Karpas-422 (cell line): ENCODE measurements at regions not wholly inside any gene's neighbourhood (a gene's known extent, or its start where the extent isn't known, plus 50 kb on each side); places are given as distances from the start of the nearest gene placed in this dataset.
"Not testable (repeated sequence)": the region's sequence is repeated elsewhere in the genome, so short reads cannot be mapped to it uniquely, and the experiment has no call there.

ENCODE experiments used
- DNase-seq: peaks from one replicate; pipeline ENCODE4 v3.0.0-alpha.2; 2015
- H2AFZ ChIP-seq: fragments of 200-600 bp; sonication (generic); 2 replicates; pipeline ENCODE4 v1.6.1; 2014; ENCODE audit warnings: antibody characterized with exemption, low read length, mixed read lengths
- H3K27ac ChIP-seq: fragments of 200-600 bp; sonication (generic); 2 replicates; pipeline ENCODE4 v1.5.1; 2014; ENCODE audit warnings: mild to moderate bottlenecking, low read length, moderate library complexity
- H3K27me3 ChIP-seq: fragments of 200-600 bp; sonication (generic); 2 replicates; pipeline ENCODE4 v1.6.1; 2014; ENCODE audit warnings: low read length, mixed read lengths
- H3K36me3 ChIP-seq: fragments of 200-600 bp; sonication (generic); 2 replicates; pipeline ENCODE4 v1.6.1; 2014; ENCODE audit warnings: low read length, mixed read lengths; ENCODE audit not compliant: insufficient read depth
- H3K4me1 ChIP-seq: fragments of 200-600 bp; sonication (generic); 2 replicates; pipeline ENCODE4 v1.6.1; 2014; ENCODE audit warnings: mild to moderate bottlenecking, low read length, mixed read lengths
- H3K4me2 ChIP-seq: fragments of 200-600 bp; sonication (generic); 2 replicates; pipeline ENCODE4 v1.6.1; 2014; ENCODE audit warnings: low read length, low read depth, mild to moderate bottlenecking; ENCODE audit not compliant: poor library complexity, severe bottlenecking
- H3K4me3 ChIP-seq: fragments of 200-600 bp; sonication (generic); 2 replicates; pipeline ENCODE4 v1.5.1; 2014; ENCODE audit warnings: mild to moderate bottlenecking, antibody characterized with exemption, low read length, mixed read lengths
- H3K79me2 ChIP-seq: fragments of 200-600 bp; sonication (generic); 2 replicates; pipeline ENCODE4 v1.6.1; 2014; ENCODE audit warnings: mild to moderate bottlenecking, low read length, mixed read lengths
- H3K9ac ChIP-seq: fragments of 200-600 bp; sonication (generic); 2 replicates; pipeline ENCODE4 v1.6.0; 2014; ENCODE audit warnings: low read length
- H3K9me2 ChIP-seq: fragments of 200-600 bp; sonication (generic), shearing (Covaris generic); replicated peaks from 2 replicates; pipeline ENCODE4 v1.6.0; 2014; ENCODE audit warnings: mild to moderate bottlenecking, low read length, moderate library complexity; ENCODE audit not compliant: insufficient read depth
- H3K9me3 ChIP-seq: fragments of 300-700, 200-600 bp; sonication (generic); 2 replicates; pipeline ENCODE4 v1.6.1; 2014; ENCODE audit warnings: low read length, mixed read lengths
- H4K20me1 ChIP-seq: fragments of 200-600 bp; sonication (generic); 2 replicates; pipeline ENCODE4 v1.6.1; 2014; ENCODE audit warnings: mild to moderate bottlenecking, antibody characterized with exemption, low read length, low read depth; ENCODE audit not compliant: insufficient read depth

DNA sequence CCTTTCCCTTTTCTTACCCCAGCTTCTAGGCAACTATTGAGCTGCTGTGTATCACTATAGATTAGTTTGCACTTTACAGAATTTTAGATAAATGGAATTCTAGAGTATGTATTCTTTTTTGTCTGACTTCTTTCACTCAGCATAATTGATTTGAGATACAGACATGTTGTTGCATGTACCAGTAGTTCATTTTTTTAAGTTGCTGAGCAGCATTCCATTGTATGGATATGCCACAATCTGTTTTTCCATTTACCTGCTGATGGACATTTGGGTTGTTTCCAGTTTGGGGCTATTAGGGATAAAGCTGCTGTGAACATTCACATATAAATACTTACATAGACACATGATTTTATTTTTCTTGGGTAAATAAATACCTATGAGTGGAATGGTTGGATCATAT is 135.7 kb downstream of the IGF1 start:
- Histone ChIP-seq H3K4me3 (no peak overlapping the region), H3K27ac (no peak overlapping the region), H3K9me3 (no peaks in the 10 kb centered on the region), H4K20me1 (no peaks in the 10 kb centered on the region), H3K27me3 (no peaks in the 10 kb centered on the region), H3K9ac (no peak overlapping the region), H3K79me2 (no peaks in the 10 kb centered on the region), H3K36me3 (no peaks in the 10 kb centered on the region), H3K9me2 (no peaks in the 10 kb centered on the region), H2AFZ (no peak overlapping the region), H3K4me2 (no peak overlapping the region), H3K4me1 (no peaks in the 10 kb centered on the region)
- DNase-seq, result no peak

DNA sequence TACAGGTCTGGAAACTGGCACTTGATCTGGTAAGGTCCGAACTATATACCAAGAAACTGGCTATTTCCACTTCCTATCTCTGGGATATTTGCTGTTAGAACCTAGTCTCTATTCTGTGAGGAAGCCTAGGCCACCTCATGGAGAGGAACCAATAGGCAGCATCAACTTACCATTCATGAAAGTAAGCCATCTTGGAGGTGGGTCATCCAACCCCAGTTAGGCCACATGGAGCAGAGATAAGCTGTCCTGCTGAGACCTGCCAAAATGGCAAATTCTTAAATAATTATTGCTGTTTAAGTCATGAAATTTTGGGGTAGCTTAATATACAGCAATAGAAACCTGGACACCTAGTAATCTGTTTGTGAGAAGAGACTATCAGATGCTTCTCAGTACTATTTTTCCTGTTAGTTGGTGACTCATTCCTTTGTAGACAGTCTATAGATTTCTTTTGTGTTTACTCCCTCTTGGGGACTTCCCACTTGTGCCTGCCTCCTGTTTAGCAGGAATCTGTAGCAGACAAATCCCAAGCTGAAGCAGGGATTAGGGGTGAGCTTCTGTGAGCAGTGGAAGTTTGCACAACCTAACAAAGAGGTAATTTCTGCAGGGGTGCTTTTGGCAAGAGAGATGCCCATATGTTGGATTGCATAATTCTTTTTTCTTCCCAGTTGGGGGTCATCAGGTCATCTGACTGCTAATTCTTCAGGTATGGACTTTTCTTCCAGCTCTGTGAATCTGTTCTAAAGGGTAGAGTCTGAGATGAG is 136.8 kb downstream of the IGF1 start:
- H4K20me1 ChIP-seq, result no peaks in the 10 kb centered on the region
- no peak overlapping the region for H3K4me2 ChIP-seq
- no peaks in the 10 kb centered on the region for H3K4me1 ChIP-seq
- no peaks in the 10 kb centered on the region for H3K79me2 ChIP-seq
- no peaks in the 10 kb centered on the region for H3K27me3 ChIP-seq
- no peak overlapping the region for H2AFZ ChIP-seq
- DNase-seq, result no peak
- no peak overlapping the region for H3K4me3 ChIP-seq
- no peak overlapping the region for H3K27ac ChIP-seq
- no peaks in the 10 kb centered on the region for H3K9me2 ChIP-seq
- H3K9ac ChIP-seq, result no peak overlapping the region
- no peaks in the 10 kb centered on the region for H3K9me3 ChIP-seq
- H3K36me3 ChIP-seq, result no peaks in the 10 kb centered on the region

GRCh38 chr12:102342281-102343006 is 137.9 kb downstream of the IGF1 start:
- Histone ChIP-seq H3K27ac (no peak overlapping the region), H3K9me2 (no peaks in the 10 kb centered on the region), H3K27me3 (no peaks in the 10 kb centered on the region), H3K4me2 (no peak overlapping the region), H3K4me3 (no peak overlapping the region), H3K36me3 (no peaks in the 10 kb centered on the region), H3K79me2 (no peaks in the 10 kb centered on the region), H4K20me1 (no peaks in the 10 kb centered on the region), H2AFZ (no peak overlapping the region), H3K9ac (no peak overlapping the region), H3K4me1 (no peaks in the 10 kb centered on the region), H3K9me3 (no peaks in the 10 kb centered on the region)
- DNase-seq, result no peak

DNA sequence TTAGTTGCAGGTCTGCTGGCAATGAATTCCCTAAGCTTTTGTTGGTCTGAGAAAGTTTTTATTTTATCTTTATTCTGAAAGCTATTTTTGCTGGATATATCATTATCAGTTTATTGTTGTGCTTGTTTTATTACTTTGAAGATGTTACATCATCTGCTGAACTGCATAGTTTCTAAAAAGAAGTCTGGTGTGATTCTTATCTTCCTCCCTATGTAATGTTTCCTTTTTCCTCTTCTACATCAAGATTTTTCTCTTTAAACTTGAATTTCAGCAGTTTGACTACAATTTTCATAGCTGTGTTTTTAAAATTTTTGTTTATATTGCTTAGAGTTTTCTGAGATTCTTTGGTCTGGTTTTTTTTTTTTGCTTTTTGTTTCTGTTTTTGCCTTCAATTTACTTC is 137.1 kb upstream of the PMCH start:
- H3K27ac ChIP-seq, result no peak overlapping the region
- H3K4me1 ChIP-seq, result no peaks in the 10 kb centered on the region
- H3K4me3 ChIP-seq, result no peak overlapping the region
- no peaks in the 10 kb centered on the region for H3K36me3 ChIP-seq
- no peaks in the 10 kb centered on the region for H3K9me3 ChIP-seq
- no peaks in the 10 kb centered on the region for H3K9me2 ChIP-seq
- no peak overlapping the region for H3K9ac ChIP-seq
- H2AFZ ChIP-seq, result no peak overlapping the region
- H4K20me1 ChIP-seq, result no peaks in the 10 kb centered on the region
- DNase-seq, result no peak
- no peak overlapping the region for H3K4me2 ChIP-seq
- H3K27me3 ChIP-seq, result no peaks in the 10 kb centered on the region
- H3K79me2 ChIP-seq, result no peaks in the 10 kb centered on the region

DNA sequence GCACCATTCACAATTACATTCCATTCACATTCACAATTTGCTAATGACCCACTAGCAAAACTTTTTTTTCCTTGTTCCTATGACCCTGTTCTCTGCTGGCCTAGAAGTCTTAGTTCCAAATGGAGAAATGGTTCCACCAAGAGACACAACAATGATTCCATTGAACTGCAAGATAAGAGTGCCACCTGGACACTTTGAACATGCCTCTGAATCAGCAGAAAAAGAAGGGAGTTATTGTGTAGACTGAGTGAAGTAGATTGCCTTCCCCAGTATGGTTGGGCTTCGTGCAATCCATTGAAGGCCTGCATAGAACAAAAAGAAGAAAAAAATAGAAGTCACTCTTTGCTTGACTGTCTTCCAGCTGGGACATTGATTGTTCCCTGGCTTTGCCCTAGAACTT is 133.8 kb upstream of the PMCH start:
- Histone ChIP-seq H3K79me2 (no peaks in the 10 kb centered on the region), H3K9me2 (no peaks in the 10 kb centered on the region)

DNA sequence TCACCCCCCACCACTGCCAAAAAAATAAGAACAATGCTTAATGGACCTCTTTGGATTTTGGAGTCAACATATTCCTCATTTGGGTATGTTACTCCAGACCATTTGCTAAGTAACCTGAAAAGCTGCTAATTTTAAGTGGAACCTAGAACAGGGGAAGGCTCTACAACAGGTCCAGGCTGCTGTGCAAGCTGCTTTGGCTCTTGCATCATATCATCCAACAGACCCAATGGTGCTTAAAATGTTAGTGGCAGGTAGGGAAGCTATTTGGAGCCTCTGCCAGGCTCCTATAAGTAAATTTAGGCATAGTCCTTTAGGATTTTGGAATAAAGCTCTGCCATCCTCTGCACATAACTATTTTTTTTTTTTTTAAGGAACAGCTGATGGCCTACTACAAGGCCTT is 132.2 kb upstream of the PMCH start:
- no peaks in the 10 kb centered on the region for H3K4me1 ChIP-seq
- no peak for DNase-seq
- H3K36me3 ChIP-seq, result no peaks in the 10 kb centered on the region
- H3K9me2 ChIP-seq, result no peaks in the 10 kb centered on the region
- no peak overlapping the region for H3K9ac ChIP-seq
- H3K79me2 ChIP-seq, result no peaks in the 10 kb centered on the region
- no peaks in the 10 kb centered on the region for H4K20me1 ChIP-seq
- no peak overlapping the region for H3K4me3 ChIP-seq
- no peaks in the 10 kb centered on the region for H3K27me3 ChIP-seq
- H2AFZ ChIP-seq, result no peak overlapping the region
- no peak overlapping the region for H3K4me2 ChIP-seq
- no peaks in the 10 kb centered on the region for H3K9me3 ChIP-seq
- no peak overlapping the region for H3K27ac ChIP-seq

More for the DNA sequence above, 133.8 kb upstream of the PMCH start:
- Histone ChIP-seq H3K36me3 (no peaks in the 10 kb centered on the region), H3K4me1 (no peaks in the 10 kb centered on the region), H3K4me3 (no peak overlapping the region), H3K4me2 (no peak overlapping the region), H3K9ac (no peak overlapping the region), H4K20me1 (no peaks in the 10 kb centered on the region), H2AFZ (no peak overlapping the region), H3K9me3 (no peaks in the 10 kb centered on the region), H3K27me3 (no peaks in the 10 kb centered on the region), H3K27ac (no peak overlapping the region)
- DNase-seq, result no peak

DNA sequence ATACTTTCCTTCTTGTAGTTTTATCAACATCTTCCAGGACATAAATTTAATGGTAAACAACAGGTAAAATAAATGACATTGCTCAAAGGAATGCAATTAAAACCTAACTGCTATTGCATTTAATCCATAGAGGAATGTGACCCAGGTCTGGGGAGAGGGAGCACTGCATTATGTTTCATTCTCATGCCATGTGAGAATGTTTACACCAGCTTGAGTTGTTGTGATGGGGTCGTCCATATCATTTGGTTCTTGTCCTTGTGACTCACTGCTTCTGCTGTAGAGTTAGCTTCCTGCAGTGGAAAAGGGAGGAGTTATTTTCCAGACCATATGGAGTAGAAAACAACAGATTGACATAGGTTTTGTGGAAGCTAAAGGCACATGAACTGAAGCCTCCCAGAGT is 129.3 kb upstream of the PMCH start:
- no peaks in the 10 kb centered on the region for H3K9me3 ChIP-seq
- H3K4me3 ChIP-seq, result no peak overlapping the region
- H3K36me3 ChIP-seq, result no peaks in the 10 kb centered on the region
- H2AFZ ChIP-seq, result no peak overlapping the region
- DNase-seq, result no peak
- no peak overlapping the region for H3K4me2 ChIP-seq
- H4K20me1 ChIP-seq, result no peaks in the 10 kb centered on the region
- H3K9me2 ChIP-seq, result no peaks in the 10 kb centered on the region
- no peaks in the 10 kb centered on the region for H3K27me3 ChIP-seq
- no peak overlapping the region for H3K9ac ChIP-seq
- H3K27ac ChIP-seq, result no peak overlapping the region
- H3K4me1 ChIP-seq, result peaks cover 4% of the 10 kb centered on the region
- no peaks in the 10 kb centered on the region for H3K79me2 ChIP-seq

- H3K36me3 ChIP-seq, H4K20me1 ChIP-seq, H2AFZ ChIP-seq, H3K9me3 ChIP-seq, H3K27me3 ChIP-seq, H3K79me2 ChIP-seq, H3K4me1 ChIP-seq, H3K9ac ChIP-seq, H3K4me3 ChIP-seq, H3K4me2 ChIP-seq, DNase-seq, H3K27ac ChIP-seq, H3K9me2 ChIP-seq: not testable (repeated sequence)
Measured at GRCh38 chr12:102325108-102325507, 127.5 kb upstream of the PMCH start.
